NCI-H226 (cell line): ENCODE measurements at regions not wholly inside any gene's neighbourhood (a gene's known extent, or its start where the extent isn't known, plus 50 kb on each side); places are given as distances from the start of the nearest gene placed in this dataset.

ENCODE experiments used
- DNase-seq: peaks from one replicate; pipeline ENCODE4 v3.0.0-alpha.2; 2015

- DNase-seq = no peak
Observed at GRCh38 chr3:18030371-18030870, 288.0 kb upstream of the TBC1D5 start.

- DNase-seq = no peak
Observed at GRCh38 chr3:18027161-18027939, 284.9 kb upstream of the TBC1D5 start.

GRCh38 chr3:18024715-18025114 is 282.3 kb upstream of the TBC1D5 start:
- DNase-seq = no peak

- no peak for DNase-seq
Observed at GRCh38 chr3:18019161-18019495, 276.7 kb upstream of the TBC1D5 start.

- DNase-seq = no peak
Observed at GRCh38 chr3:18018491-18019160, 276.2 kb upstream of the TBC1D5 start.

- DNase-seq = no peak
Observed at GRCh38 chr3:18016366-18016765, 273.9 kb upstream of the TBC1D5 start.

- no peak for DNase-seq
Observed at GRCh38 chr3:18012933-18013332, 270.5 kb upstream of the TBC1D5 start.

- DNase-seq = no peak
Observed at GRCh38 chr3:18012436-18012835, 270.0 kb upstream of the TBC1D5 start.

GRCh38 chr3:18011387-18011786 is 269.0 kb upstream of the TBC1D5 start:
- no peak for DNase-seq

- peak; percentile 19 for DNase-seq
Observed at GRCh38 chr3:18010001-18010400, 267.6 kb upstream of the TBC1D5 start.

- no peak for DNase-seq
Observed at GRCh38 chr3:18008706-18009368, 266.4 kb upstream of the TBC1D5 start.

- DNase-seq = peak; percentile 82
Observed at GRCh38 chr3:18007980-18008379, 265.5 kb upstream of the TBC1D5 start.

GRCh38 chr3:17995769-17996168 is 253.3 kb upstream of the TBC1D5 start:
- no peak for DNase-seq

- DNase-seq = no peak
Observed at GRCh38 chr3:17994167-17994566, 251.7 kb upstream of the TBC1D5 start.

- no peak for DNase-seq
Observed at GRCh38 chr3:17990390-17990789, 248.0 kb upstream of the TBC1D5 start.

- DNase-seq = no peak
Observed at GRCh38 chr3:17986348-17986816, 244.0 kb upstream of the TBC1D5 start.

GRCh38 chr3:17985658-17986347 is 243.4 kb upstream of the TBC1D5 start:
- no peak for DNase-seq

GRCh38 chr3:17983106-17983505 is 240.7 kb upstream of the TBC1D5 start:
- no peak for DNase-seq

GRCh38 chr3:17982211-17982880 is 239.9 kb upstream of the TBC1D5 start:
- DNase-seq = no peak

- no peak for DNase-seq
Observed at GRCh38 chr3:17980863-17981262, 238.4 kb upstream of the TBC1D5 start.

GRCh38 chr3:17979911-17980310 is 237.5 kb upstream of the TBC1D5 start:
- no peak for DNase-seq

- peak; percentile 6 for DNase-seq
Observed at GRCh38 chr3:17979252-17979651, 236.8 kb upstream of the TBC1D5 start.
